Fibroblast of mammary gland (primary cell): ENCODE measurements at regions not wholly inside any gene's neighbourhood (a gene's known extent, or its start where the extent isn't known, plus 50 kb on each side); places are given as distances from the start of the nearest gene placed in this dataset.
A peak's percentile ranks its signal among the peaks of the same experiment; 100 is the strongest.

Experiments
- DNase-seq: peaks from one replicate; pipeline ENCODE4 v3.0.0-alpha.2; 2010; ENCODE audit warnings: low read depth
- H3K4me3 ChIP-seq: 2 replicates; pipeline ENCODE4 v1.5.1; 2011; ENCODE audit warnings: low read depth, mild to moderate bottlenecking, low read length, moderate library complexity; ENCODE audit not compliant: control insufficient read depth
- TF ChIP-seq, protein P1 (sequence below): conservative IDR thresholded peaks from 2 replicates; pipeline ENCODE4 v1.5.1; 2011; ENCODE audit warnings: low read depth, low read length, inconsistent platforms; ENCODE audit not compliant: control insufficient read depth, insufficient read depth

DNA sequence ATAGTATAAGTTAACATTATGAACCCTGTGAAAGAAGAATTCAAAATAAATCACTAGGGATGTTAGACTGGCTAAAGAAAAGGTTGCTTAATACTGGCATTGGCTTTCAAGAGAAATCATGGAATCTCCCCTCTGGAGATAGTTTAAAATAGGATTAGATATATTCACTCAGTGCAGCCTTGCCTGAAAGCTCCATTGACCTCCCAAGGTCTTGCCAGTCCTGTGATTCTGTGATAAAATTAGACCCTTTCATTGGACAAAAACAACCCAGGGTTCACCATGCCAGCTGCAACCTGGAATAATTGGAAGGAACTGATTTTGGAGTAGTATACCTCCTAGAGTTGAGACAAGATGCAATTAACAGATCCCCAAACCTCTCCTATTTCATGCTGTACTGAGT, 588.1 kb upstream of the MEF2C start:
- TF ChIP-seq, protein P1, sequence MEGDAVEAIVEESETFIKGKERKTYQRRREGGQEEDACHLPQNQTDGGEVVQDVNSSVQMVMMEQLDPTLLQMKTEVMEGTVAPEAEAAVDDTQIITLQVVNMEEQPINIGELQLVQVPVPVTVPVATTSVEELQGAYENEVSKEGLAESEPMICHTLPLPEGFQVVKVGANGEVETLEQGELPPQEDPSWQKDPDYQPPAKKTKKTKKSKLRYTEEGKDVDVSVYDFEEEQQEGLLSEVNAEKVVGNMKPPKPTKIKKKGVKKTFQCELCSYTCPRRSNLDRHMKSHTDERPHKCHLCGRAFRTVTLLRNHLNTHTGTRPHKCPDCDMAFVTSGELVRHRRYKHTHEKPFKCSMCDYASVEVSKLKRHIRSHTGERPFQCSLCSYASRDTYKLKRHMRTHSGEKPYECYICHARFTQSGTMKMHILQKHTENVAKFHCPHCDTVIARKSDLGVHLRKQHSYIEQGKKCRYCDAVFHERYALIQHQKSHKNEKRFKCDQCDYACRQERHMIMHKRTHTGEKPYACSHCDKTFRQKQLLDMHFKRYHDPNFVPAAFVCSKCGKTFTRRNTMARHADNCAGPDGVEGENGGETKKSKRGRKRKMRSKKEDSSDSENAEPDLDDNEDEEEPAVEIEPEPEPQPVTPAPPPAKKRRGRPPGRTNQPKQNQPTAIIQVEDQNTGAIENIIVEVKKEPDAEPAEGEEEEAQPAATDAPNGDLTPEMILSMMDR, result no peak
- H3K4me3 ChIP-seq, result no peak overlapping the region
- DNase-seq, result no peak

DNA sequence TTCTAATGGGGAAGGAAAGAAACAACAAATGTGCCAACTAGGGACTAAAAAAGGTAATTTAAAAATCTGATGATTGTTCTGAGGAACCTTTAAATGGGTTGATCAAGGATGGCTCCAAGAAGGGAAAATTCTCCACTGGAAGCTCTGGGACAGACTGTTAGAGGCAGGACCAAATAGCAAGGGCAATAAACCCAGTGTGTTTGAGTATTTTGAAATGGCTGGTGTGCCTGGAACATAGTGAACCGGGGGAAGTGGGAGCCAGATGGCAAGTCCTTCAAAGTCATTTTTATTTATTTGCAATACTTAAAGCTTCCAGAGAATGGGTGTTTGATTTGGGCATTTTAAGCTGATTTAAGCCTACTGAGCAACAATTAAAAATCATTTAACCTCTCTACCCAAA, 587.7 kb upstream of the MEF2C start:
- H3K4me3 ChIP-seq, result no peak overlapping the region
- TF ChIP-seq, protein P1, result no peak
- DNase-seq, result no peak

- TF ChIP-seq, protein P1, result no peak
- no peak for DNase-seq
- no peak overlapping the region for H3K4me3 ChIP-seq
Measured at GRCh38 chr5:89458332-89458656, 575.3 kb upstream of the MEF2C start.

DNA sequence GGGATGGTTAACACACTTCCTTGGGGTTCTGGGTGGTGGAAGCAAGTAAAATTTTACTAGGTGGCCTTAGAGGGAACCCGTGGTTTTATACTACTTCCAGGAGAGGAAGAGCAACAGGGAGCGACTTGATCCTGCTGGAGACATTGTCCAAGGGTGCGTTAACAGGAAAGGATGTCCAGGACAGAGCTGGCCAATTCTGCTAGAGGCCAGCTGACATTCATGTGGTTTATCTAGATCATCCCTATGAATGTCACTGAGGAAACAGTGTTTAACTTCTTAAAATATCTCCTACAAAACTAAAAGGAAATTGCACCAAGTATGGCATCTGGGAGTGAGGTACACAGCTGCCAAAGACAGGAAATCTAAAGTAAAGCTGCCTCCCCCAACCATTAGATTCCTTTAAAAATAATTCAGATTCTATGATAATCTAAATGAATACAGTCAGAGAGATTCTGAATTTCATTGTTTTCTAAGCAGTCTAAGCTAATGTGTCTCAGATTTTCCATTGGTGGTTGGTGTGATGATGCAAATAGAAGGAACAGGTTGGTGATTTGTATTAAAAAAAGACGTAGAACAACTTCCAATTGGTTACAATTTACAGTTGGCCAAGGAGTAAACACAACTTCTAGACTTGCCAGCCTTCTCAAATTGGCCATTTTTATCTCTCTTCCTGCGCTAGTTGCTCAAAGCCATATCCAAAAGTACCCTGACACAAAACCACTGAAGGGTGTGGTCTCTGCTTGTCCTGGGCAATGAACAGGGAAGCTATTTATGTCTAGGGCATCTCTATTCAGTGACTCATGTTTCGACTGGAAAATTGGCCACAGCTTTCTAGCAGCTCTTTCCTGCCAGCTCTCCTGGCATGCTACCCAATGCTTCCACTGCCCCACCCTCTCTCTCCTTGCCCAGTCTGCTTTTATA, 574.7 kb upstream of the MEF2C start:
- TF ChIP-seq, protein P1, result no peak
- DNase-seq, result peak; percentile 64
- H3K4me3 ChIP-seq, result no peak overlapping the region

GRCh38 chr5:89452081-89452480, 569.1 kb upstream of the MEF2C start:
- no peak for DNase-seq
- H3K4me3 ChIP-seq, result no peak overlapping the region
- TF ChIP-seq, protein P1, result no peak

- no peak for DNase-seq
- TF ChIP-seq, protein P1, result no peak
- H3K4me3 ChIP-seq, result no peak overlapping the region
Measured at GRCh38 chr5:89451263-89451662, 568.3 kb upstream of the MEF2C start.
